AG09319 (cell line): ENCODE measurements at regions not wholly inside any gene's neighbourhood (a gene's known extent, or its start where the extent isn't known, plus 50 kb on each side); places are given as distances from the start of the nearest gene placed in this dataset.

ENCODE experiments used
- DNase-seq: peaks from one replicate; pipeline ENCODE4 v3.0.0-alpha.2; 2010; ENCODE audit warnings: low read depth; ENCODE audit errors: extremely low read depth
- CTCF ChIP-seq: IDR thresholded peaks from 2 replicates; pipeline ENCODE4 v1.5.1; 2011; ENCODE audit warnings: low read depth, mild to moderate bottlenecking, inconsistent platforms, low read length, moderate library complexity

GRCh38 chr16:63850979-63851378 is 1270.9 kb downstream of the CDH11 start:
- TF ChIP-seq CTCF, result no peak
- no peak for DNase-seq

GRCh38 chr16:63841271-63841670 is 1280.6 kb downstream of the CDH11 start:
- DNase-seq, result no peak
- no peak for TF ChIP-seq CTCF

- TF ChIP-seq CTCF, result no peak
- DNase-seq, result no peak
Measured at GRCh38 chr16:63830061-63830460, 1291.8 kb downstream of the CDH11 start.

GRCh38 chr16:63822818-63823217 is 1299.0 kb downstream of the CDH11 start:
- DNase-seq, result no peak
- TF ChIP-seq CTCF, result no peak

GRCh38 chr16:63816276-63816675 is 1305.6 kb downstream of the CDH11 start:
- no peak for TF ChIP-seq CTCF
- DNase-seq, result no peak

- TF ChIP-seq CTCF, result no peak
- DNase-seq, result no peak
Measured at GRCh38 chr16:63813862-63814261, 1308.0 kb downstream of the CDH11 start.

- DNase-seq, result no peak
Measured at GRCh38 chr16:63808730-63809129, 1313.1 kb downstream of the CDH11 start.

More at GRCh38 chr16:63808730-63809129, 1313.1 kb downstream of the CDH11 start:
- TF ChIP-seq CTCF, result no peak
